GM12872 (cell line): ENCODE measurements at regions not wholly inside any gene's neighbourhood (a gene's known extent, or its start where the extent isn't known, plus 50 kb on each side); places are given as distances from the start of the nearest gene placed in this dataset.

Source experiments
- CTCF ChIP-seq: IDR thresholded peaks from 3 replicates; pipeline ENCODE4 v1.5.1; 2011; ENCODE audit warnings: low read depth, mild to moderate bottlenecking, low read length, moderate library complexity; ENCODE audit not compliant: insufficient read depth

- TF ChIP-seq CTCF: no peak
Measured at GRCh38 chr7:86301301-86301700, 342.4 kb upstream of the GRM3 start.

GRCh38 chr7:86295526-86295925, 348.2 kb upstream of the GRM3 start:
- no peak for TF ChIP-seq CTCF

- no peak for TF ChIP-seq CTCF
Measured at GRCh38 chr7:86282014-86282682, 361.6 kb upstream of the GRM3 start.

GRCh38 chr7:86280150-86280549, 363.6 kb upstream of the GRM3 start:
- TF ChIP-seq CTCF: no peak

- no peak for TF ChIP-seq CTCF
Measured at GRCh38 chr7:86262781-86263180, 380.9 kb upstream of the GRM3 start.

GRCh38 chr7:86257894-86258293, 385.8 kb upstream of the GRM3 start:
- TF ChIP-seq CTCF: no peak

GRCh38 chr7:86252406-86252805, 391.3 kb upstream of the GRM3 start:
- TF ChIP-seq CTCF: no peak

GRCh38 chr7:86248977-86249376, 394.7 kb upstream of the GRM3 start:
- no peak for TF ChIP-seq CTCF
